NT2/D1 (cell line): ENCODE measurements at regions not wholly inside any gene's neighbourhood (a gene's known extent, or its start where the extent isn't known, plus 50 kb on each side); places are given as distances from the start of the nearest gene placed in this dataset.
"Not testable (repeated sequence)": the region's sequence is repeated elsewhere in the genome, so short reads cannot be mapped to it uniquely, and the experiment has no call there.

Source experiments
- DNase-seq: peaks from one replicate; pipeline ENCODE4 v3.0.0-alpha.2; 2011; ENCODE audit warnings: low read depth, low spot score
- H3K27me3 ChIP-seq: 2 replicates; pipeline ENCODE4 v1.6.0; 2011; ENCODE audit warnings: mild to moderate bottlenecking; ENCODE audit not compliant: insufficient read length, insufficient read depth
- H3K36me3 ChIP-seq: 2 replicates; pipeline ENCODE4 v1.6.1; 2011; ENCODE audit warnings: mild to moderate bottlenecking, low read length, mixed read lengths; ENCODE audit not compliant: insufficient read depth, insufficient read length
- H3K4me1 ChIP-seq: 2 replicates; pipeline ENCODE4 v1.5.1; 2011; ENCODE audit not compliant: insufficient read depth, insufficient read length
- H3K4me3 ChIP-seq: 2 replicates; pipeline ENCODE4 v1.5.1; 2011; ENCODE audit warnings: low read depth; ENCODE audit not compliant: insufficient read length
- H3K9ac ChIP-seq: 2 replicates; pipeline ENCODE4 v1.6.0; 2011; ENCODE audit warnings: low read depth; ENCODE audit not compliant: insufficient read length
- H3K9me3 ChIP-seq: 2 replicates; pipeline ENCODE4 v1.5.1; 2011; ENCODE audit warnings: mild to moderate bottlenecking, low read length; ENCODE audit not compliant: insufficient read depth
- SUZ12 ChIP-seq: IDR thresholded peaks from 2 replicates; pipeline ENCODE4 v1.6.1; 2011; ENCODE audit not compliant: insufficient read length, insufficient read depth; ENCODE audit errors: extremely low read depth
- YY1 ChIP-seq: IDR thresholded peaks from 2 replicates; pipeline ENCODE4 v1.6.1; 2011; ENCODE audit not compliant: insufficient read length, insufficient read depth
- ZNF274 ChIP-seq: IDR thresholded peaks from 2 replicates; pipeline ENCODE4 v1.6.1; 2011; ENCODE audit warnings: mild to moderate bottlenecking, low read depth, low read length

GRCh38 chr10:23643111-23643780 is 204.4 kb downstream of the OTUD1 start:
- H3K36me3 ChIP-seq: no peaks in the 10 kb centered on the region
- H3K27me3 ChIP-seq: no peaks in the 10 kb centered on the region
- H3K9me3 ChIP-seq: no peaks in the 10 kb centered on the region
- TF ChIP-seq SUZ12 (no peak), YY1 (no peak), ZNF274 (no peak)
- H3K4me3 ChIP-seq: no peak overlapping the region
- H3K9ac ChIP-seq: no peak overlapping the region
- peak; percentile 51 for DNase-seq
- H3K4me1 ChIP-seq: no peaks in the 10 kb centered on the region

DNA sequence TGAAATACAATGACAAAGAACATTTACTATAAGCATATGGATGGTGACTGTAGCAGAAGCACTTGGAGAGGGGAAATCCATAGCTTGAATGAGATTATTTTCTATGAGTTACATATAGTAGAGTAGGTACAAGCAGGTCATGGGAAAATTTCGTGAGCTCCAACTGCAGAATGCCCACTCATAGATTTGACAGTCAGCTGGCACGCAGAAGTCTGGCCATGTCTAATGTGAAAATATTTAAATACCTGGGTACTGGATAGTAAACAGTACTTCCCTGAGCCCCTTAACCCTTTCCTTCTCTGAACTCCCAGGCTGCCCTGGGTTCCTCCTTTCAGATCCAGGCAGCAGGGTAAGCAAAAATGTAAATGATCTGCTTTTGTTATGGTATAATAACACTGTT is 209.7 kb downstream of the OTUD1 start:
- H3K27me3 ChIP-seq: no peaks in the 10 kb centered on the region
- no peaks in the 10 kb centered on the region for H3K4me1 ChIP-seq
- no peak for TF ChIP-seq YY1
- TF ChIP-seq ZNF274: no peak
- TF ChIP-seq SUZ12: no peak
- H3K9ac ChIP-seq: no peak overlapping the region
- H3K9me3 ChIP-seq: no peaks in the 10 kb centered on the region
- H3K4me3 ChIP-seq: no peak overlapping the region
- H3K36me3 ChIP-seq: no peaks in the 10 kb centered on the region
- DNase-seq: no peak

DNA sequence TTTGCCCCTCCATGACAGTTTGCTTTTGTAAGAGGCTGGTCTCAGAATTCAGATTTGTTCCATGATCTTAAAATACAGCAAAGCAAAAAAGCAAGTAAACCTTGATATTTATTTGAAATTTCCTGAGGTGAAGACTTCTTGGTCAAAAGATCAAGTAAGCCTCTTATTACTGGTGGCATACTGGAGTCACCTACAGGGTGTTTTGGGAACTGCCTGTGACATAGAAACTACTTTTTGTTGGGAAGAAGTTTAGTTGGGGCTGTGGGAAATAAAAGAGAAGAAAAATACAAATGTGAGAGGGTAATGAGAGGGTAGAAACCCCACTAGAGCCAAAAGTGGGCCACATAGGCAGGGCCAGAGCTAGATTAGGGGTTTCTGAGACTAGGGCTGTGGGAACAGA is 217.9 kb downstream of the OTUD1 start:
- H3K9me3 ChIP-seq: no peaks in the 10 kb centered on the region
- H3K4me3 ChIP-seq: no peak overlapping the region
- no peak overlapping the region for H3K9ac ChIP-seq
- DNase-seq: no peak
- no peaks in the 10 kb centered on the region for H3K4me1 ChIP-seq
- no peaks in the 10 kb centered on the region for H3K36me3 ChIP-seq
- no peak for TF ChIP-seq SUZ12
- no peak for TF ChIP-seq YY1
- TF ChIP-seq ZNF274: no peak
- H3K27me3 ChIP-seq: no peaks in the 10 kb centered on the region

DNA sequence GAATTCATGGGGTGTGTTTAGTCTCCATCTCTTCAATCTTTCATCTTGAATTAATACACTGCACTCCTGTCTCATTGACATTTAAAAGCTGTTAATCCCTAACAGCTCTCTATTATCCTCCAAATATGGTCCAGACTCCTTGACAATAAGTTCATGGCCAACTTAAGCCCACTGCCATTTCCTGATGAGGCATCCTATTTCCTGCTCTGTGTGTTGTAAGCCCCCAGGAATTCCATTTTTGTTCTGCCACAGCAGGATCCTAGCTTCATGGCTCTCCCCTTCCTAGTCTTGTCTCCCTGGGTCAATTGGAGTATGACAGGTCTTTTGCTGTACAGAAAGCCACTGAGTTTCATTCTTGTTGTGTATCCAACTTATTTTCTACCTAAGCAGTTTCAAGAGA is 218.8 kb downstream of the OTUD1 start:
- no peak overlapping the region for H3K4me3 ChIP-seq
- DNase-seq: no peak
- no peaks in the 10 kb centered on the region for H3K36me3 ChIP-seq
- H3K27me3 ChIP-seq: no peaks in the 10 kb centered on the region
- no peaks in the 10 kb centered on the region for H3K9me3 ChIP-seq
- H3K9ac ChIP-seq: no peak overlapping the region
- TF ChIP-seq ZNF274 (no peak), SUZ12 (no peak), YY1 (no peak)
- no peaks in the 10 kb centered on the region for H3K4me1 ChIP-seq

DNA sequence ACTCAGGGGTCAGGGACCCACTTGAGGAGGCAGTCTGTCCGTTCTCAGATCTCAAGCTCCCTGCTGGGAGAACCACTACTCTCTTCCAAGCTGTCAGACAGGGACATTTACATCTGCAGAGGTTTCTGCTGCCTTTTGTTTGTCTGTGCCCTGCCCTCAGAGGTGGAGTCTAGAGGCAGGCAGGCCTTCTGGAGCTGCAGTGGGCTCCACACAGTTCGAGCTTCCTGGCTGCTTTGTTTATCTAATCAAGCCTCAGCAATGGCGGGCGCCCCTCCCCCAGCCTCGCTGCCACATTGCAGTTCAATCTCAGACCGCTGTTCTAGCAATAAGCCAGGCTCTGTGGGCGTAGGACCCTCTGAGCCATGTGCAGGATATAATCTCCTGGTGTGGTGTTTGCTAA is 233.0 kb downstream of the OTUD1 start:
- TF ChIP-seq YY1: peak; percentile 38
- not testable (repeated sequence) for H3K9ac ChIP-seq, H3K9me3 ChIP-seq, H3K27me3 ChIP-seq, H3K4me1 ChIP-seq, H3K4me3 ChIP-seq, H3K36me3 ChIP-seq
- peak; percentile 72 for DNase-seq

DNA sequence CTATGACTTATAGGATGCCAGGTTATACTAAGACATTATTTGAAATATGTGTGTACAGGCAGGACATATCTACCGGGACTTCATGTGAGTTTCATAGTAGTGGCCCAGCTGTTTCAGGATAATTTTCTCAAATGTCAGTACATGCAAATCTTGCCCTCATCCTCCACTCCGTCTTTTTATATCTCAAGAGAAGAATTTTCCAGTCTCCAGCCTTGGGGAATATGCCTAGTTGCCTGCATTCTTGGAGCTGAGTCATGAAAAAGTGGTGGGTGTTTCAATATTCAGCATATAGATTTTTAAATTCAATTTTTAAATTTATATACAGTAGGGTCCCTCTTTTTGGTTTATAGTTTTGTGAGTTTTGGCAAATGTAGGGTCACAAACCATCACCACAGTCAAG is 236.7 kb downstream of the OTUD1 start:
- Histone ChIP-seq H3K27me3 (no peaks in the 10 kb centered on the region), H3K4me3 (no peak overlapping the region), H3K9me3 (peaks cover 4% of the 10 kb centered on the region; the same call in 1 of the 2 replicates), H3K4me1 (peaks cover 2% of the 10 kb centered on the region), H3K36me3 (no peaks in the 10 kb centered on the region), H3K9ac (no peak overlapping the region)
- TF ChIP-seq YY1 (no peak), SUZ12 (no peak), ZNF274 (no peak)
- no peak for DNase-seq

DNA sequence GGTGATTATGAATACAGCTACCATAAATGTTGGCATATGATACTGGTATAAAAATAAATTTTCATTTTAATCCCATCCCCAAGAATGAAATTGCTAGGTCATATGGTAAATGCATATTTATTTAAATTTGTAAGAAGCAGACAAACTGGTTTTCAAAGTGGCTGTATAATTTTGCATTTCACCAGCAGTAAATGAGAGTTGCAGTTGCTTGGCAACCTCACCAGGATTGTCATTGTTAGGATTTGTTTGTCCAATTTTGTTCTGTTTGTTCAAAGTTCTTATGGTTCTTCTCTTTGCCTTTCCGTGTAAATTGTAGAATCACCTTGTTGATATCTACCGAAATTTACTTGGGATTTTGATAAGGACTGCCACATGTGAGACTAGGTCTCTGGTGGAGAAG is 237.4 kb downstream of the OTUD1 start:
- Histone ChIP-seq H3K9ac (no peak overlapping the region), H3K4me3 (no peak overlapping the region), H3K36me3 (no peaks in the 10 kb centered on the region), H3K27me3 (no peaks in the 10 kb centered on the region), H3K4me1 (peaks cover 2% of the 10 kb centered on the region), H3K9me3 (peaks cover 4% of the 10 kb centered on the region; the same call in 1 of the 2 replicates)
- DNase-seq: no peak
- TF ChIP-seq ZNF274 (no peak), SUZ12 (no peak), YY1 (no peak)

DNA sequence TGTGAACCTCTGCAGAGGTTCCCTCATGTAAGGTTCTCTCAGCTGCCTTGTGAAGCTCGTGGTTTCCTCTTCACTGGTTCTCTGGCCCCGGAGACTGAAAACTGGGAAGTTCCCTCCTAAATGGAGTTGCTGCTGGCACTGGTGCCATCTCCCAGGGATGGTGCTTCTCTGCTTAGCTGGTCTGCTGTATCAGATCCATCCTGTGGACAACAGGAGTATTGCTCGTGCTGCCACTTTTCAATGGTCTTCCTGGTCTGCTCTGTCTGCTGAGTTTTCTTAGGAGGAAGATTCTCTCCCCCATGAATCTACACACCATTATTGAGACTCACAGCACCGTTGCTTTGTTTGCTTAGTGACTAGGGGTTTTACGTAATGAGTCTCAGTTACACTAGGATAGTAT is 247.8 kb downstream of the OTUD1 start:
- no peaks in the 10 kb centered on the region for H3K36me3 ChIP-seq
- no peaks in the 10 kb centered on the region for H3K9me3 ChIP-seq
- H3K4me3 ChIP-seq: no peak overlapping the region
- TF ChIP-seq YY1 (no peak), ZNF274 (no peak), SUZ12 (no peak)
- no peaks in the 10 kb centered on the region for H3K4me1 ChIP-seq
- H3K9ac ChIP-seq: no peak overlapping the region
- peaks cover 4% of the 10 kb centered on the region for H3K27me3 ChIP-seq
- DNase-seq: no peak
